ENCODE measurements at regions not wholly inside any gene's neighbourhood (a gene's known extent, or its start where the extent isn't known, plus 50 kb on each side); places are given as distances from the start of the nearest gene placed in this dataset.

DNA sequence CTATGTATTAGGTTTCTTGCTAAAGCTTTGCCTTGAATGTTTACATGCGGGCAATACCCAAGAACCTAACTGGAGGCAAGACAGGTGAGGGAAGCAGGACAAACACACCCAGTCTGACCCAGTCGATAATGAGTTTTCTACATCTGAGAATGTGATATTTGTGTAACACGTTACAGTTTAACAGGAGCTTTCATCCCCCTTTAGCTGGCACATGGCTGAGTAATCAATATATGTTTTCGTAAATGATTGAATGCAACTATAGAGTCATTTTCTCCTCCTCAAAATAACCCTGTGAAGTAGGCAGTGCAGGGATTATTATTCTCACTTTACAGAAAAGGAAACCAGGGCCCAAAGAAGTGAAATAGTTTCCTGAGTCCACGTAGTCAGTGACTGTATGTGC, 84.7 kb upstream of the HTR4 start:
- TF ChIP-seq, protein P1, sequence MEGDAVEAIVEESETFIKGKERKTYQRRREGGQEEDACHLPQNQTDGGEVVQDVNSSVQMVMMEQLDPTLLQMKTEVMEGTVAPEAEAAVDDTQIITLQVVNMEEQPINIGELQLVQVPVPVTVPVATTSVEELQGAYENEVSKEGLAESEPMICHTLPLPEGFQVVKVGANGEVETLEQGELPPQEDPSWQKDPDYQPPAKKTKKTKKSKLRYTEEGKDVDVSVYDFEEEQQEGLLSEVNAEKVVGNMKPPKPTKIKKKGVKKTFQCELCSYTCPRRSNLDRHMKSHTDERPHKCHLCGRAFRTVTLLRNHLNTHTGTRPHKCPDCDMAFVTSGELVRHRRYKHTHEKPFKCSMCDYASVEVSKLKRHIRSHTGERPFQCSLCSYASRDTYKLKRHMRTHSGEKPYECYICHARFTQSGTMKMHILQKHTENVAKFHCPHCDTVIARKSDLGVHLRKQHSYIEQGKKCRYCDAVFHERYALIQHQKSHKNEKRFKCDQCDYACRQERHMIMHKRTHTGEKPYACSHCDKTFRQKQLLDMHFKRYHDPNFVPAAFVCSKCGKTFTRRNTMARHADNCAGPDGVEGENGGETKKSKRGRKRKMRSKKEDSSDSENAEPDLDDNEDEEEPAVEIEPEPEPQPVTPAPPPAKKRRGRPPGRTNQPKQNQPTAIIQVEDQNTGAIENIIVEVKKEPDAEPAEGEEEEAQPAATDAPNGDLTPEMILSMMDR (IDR thresholded peaks at IDR 0.05) = no peak
- no peak for TF ChIP-seq POLR2A (IDR thresholded peaks at IDR 0.05)

Data from vagina (tissue), 2 donors.